ENCODE measurements at regions not wholly inside any gene's neighbourhood (a gene's known extent, or its start where the extent isn't known, plus 50 kb on each side); places are given as distances from the start of the nearest gene placed in this dataset.

GRCh38 chr5:82358457-82358856 lies 80.3 kb upstream of the RPS23 start:
- no peak for DNase-seq (ENCODE audit: low spot score)

- peak; percentile 93 for DNase-seq (ENCODE audit: low spot score)
Measured at GRCh38 chr5:82356808-82357671, 78.9 kb upstream of the RPS23 start.

- DNase-seq (ENCODE audit: low spot score) = no peak
Measured at GRCh38 chr5:82356021-82356420, 77.9 kb upstream of the RPS23 start.

GRCh38 chr5:82355496-82355895 lies 77.3 kb upstream of the RPS23 start:
- no peak for DNase-seq (ENCODE audit: low spot score)

- no peak for DNase-seq (ENCODE audit: low spot score)
Measured at GRCh38 chr5:82355053-82355452, 76.9 kb upstream of the RPS23 start.

- DNase-seq (ENCODE audit: low spot score) = no peak
Measured at GRCh38 chr5:82354543-82354942, 76.4 kb upstream of the RPS23 start.

- no peak for DNase-seq (ENCODE audit: low spot score)
Measured at GRCh38 chr5:82353522-82353921, 75.4 kb upstream of the RPS23 start.

- peak; percentile 76 for DNase-seq (ENCODE audit: low spot score)
Measured at GRCh38 chr5:82352146-82352791, 74.1 kb upstream of the RPS23 start.

- DNase-seq (ENCODE audit: low spot score) = peak; percentile 76
Measured at GRCh38 chr5:82351754-82352145, 73.6 kb upstream of the RPS23 start.

GRCh38 chr5:82351297-82351696 lies 73.1 kb upstream of the RPS23 start:
- no peak for DNase-seq (ENCODE audit: low spot score)

- no peak for DNase-seq (ENCODE audit: low spot score)
Measured at GRCh38 chr5:82349652-82350051, 71.5 kb upstream of the RPS23 start.

- DNase-seq (ENCODE audit: low spot score) = peak; percentile 23
Measured at GRCh38 chr5:82348784-82349425, 70.8 kb upstream of the RPS23 start.

GRCh38 chr5:82347201-82347865 lies 69.2 kb upstream of the RPS23 start:
- no peak for DNase-seq (ENCODE audit: low spot score)

GRCh38 chr5:82346399-82347165 lies 68.4 kb upstream of the RPS23 start:
- DNase-seq (ENCODE audit: low spot score) = no peak

- DNase-seq (ENCODE audit: low spot score) = no peak
Measured at GRCh38 chr5:82345108-82345507, 67.0 kb upstream of the RPS23 start.

- no peak for DNase-seq (ENCODE audit: low spot score)
Measured at GRCh38 chr5:82341325-82341724, 63.2 kb upstream of the RPS23 start.

GRCh38 chr5:82340799-82341198 lies 62.6 kb upstream of the RPS23 start:
- DNase-seq (ENCODE audit: low spot score) = no peak

- DNase-seq (ENCODE audit: low spot score) = no peak
Measured at GRCh38 chr5:82339792-82340191, 61.6 kb upstream of the RPS23 start.

GRCh38 chr5:82338771-82339373 lies 60.7 kb upstream of the RPS23 start:
- no peak for DNase-seq (ENCODE audit: low spot score)

GRCh38 chr5:82336959-82337351 lies 58.8 kb upstream of the RPS23 start:
- DNase-seq (ENCODE audit: low spot score) = no peak

GRCh38 chr5:82336226-82336958 lies 58.2 kb upstream of the RPS23 start:
- DNase-seq (ENCODE audit: low spot score) = no peak

Data from SW480 (cell line).